Lung microvascular endothelial cell (primary cell): ENCODE measurements at regions not wholly inside any gene's neighbourhood (a gene's known extent, or its start where the extent isn't known, plus 50 kb on each side); places are given as distances from the start of the nearest gene placed in this dataset.

Experiments
- DNase-seq, 2 donors: peaks; one replicate each; pipeline versions ENCODE4 v3.0.0 to v3.0.0-alpha.2; 2010; ENCODE audit warnings: low read depth in 2 of 2

GRCh38 chr10:128657548-128657947 is 531.3 kb upstream of the MKI67 start:
- no peak for DNase-seq

DNA sequence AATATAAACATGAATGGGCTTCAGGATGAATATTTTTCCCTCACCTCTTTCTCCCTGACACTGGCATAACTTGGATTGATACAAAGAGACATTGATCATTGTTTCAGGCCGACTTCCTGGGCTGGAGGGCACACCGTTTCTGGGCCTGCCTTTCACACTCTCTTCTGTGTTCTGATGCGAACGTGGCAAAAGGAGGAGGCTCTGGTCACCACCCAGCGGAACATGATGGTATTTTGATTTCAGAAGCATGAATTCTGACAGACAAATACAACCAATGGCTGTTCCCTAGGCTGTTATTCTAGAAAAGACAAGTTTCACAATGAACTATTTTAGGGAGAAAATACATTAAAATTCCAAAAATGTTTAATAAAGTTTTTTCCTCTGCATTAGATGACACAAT is 534.5 kb upstream of the MKI67 start:
- no peak for DNase-seq

DNA sequence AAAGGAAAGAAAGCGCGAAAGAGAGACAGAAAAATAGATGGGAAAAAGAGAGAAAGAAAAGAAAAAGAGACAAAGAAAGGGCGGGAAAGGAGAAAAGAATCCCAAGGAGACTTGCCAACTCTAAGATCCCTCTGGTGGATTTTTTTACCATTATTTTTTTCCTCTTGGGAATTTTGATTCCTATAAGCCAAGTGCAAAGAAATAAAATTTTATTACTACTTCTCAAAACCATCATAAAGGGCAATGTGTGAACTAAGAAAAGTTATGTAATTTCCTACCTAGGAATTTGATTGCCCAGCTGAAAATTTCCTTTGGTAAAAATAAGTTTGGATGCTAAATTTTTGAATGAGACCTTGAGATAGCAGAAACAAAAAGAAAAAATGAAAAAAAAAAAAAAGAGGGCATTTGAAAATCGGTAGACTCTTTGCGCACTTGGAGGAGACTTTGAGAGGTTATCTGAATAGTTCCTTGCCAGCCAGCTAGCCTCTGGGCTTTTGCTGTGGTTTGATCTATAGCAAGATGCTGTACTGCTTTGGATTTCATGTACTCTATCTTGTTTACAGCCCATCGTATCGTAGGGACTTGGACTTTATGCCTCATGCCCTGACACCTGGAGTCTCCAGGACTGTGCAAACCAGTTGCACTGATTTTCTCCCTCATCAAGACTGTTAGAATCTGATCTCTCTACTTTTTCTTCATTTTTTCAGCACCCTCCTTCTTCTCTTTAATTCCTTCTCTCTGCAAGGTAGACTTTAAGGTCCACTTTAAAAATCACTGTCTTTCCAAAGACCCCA is 535.4 kb upstream of the MKI67 start:
- DNase-seq, result no peak

- no peak for DNase-seq
Observed at GRCh38 chr10:128662520-128662919, 536.3 kb upstream of the MKI67 start.

DNA sequence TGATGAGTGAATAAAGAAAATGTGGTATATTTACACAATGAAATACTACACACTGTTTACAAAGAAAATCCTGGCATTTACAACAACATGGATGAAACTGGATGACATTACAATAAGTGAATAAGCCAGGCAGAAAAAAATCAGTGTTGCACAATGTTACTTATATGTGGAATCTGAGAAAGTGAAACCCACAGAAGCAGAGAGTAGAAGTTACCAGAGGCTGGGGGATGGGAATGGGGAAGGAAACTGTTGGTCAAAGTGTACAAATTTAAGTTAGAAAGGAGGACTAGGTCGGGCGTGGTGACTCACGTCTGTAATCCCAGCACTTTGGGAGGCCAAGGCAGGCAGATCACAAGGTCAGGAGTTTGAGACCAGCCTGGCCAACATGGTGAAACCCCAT is 538.5 kb upstream of the MKI67 start:
- DNase-seq, result no peak

DNA sequence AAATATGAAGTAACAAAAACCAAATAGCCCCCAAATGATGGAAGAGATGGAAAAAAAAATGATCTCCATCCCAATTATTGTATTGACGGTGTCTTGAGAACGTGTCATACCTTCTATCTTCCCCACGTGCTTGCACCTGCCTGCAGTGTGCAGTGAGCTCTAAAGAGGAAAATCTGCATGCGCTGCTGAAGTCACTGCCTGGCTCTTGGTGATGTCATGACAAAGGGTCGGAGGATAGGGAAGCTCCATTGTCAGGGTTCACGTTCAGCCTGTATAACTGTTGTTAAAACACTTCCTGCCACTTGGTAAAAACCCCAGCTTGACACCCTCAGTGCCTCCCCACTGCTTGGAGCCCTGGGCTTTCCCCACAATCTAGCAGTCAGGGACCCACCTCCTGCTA is 549.2 kb upstream of the MKI67 start:
- DNase-seq, result no peak

DNA sequence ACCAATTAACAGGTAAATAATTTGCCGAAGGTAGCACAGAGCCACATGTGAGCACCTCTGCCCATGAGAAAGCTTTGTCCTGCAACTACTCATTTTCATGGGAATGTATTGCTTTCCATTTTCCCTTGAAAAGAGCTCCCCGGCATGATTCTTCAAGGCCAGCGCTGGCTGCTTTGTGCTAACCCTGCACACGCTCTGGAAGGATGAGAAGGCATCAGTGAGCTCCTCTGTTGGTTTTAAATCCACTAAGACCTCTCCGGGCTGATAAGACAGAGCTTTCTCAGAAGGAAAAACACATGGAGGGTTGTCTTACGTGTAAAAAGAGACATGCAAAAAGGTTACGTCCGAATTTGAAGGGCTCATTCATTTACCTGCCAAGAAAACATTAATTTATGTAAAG is 553.9 kb upstream of the MKI67 start:
- no peak for DNase-seq

DNA sequence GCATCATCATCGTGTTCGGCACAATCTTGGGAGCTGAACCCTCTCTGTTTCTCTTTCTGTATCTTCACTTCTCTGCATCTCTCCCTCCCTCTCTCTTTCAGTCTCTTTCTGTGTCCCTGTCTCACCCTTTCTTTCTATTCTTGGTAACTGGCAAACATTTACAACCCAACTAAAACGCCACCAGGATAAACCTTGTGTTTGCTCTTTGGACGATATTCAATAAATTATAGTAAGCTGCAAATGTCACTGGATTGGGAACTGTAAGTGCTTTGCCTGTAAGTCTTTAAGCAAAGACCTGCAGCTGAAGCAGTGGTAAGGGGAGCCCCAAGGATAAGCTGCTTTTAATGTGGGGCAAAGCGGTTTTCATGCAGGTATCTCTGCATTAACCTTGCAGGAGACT is 558.0 kb upstream of the MKI67 start:
- DNase-seq, result no peak

DNA sequence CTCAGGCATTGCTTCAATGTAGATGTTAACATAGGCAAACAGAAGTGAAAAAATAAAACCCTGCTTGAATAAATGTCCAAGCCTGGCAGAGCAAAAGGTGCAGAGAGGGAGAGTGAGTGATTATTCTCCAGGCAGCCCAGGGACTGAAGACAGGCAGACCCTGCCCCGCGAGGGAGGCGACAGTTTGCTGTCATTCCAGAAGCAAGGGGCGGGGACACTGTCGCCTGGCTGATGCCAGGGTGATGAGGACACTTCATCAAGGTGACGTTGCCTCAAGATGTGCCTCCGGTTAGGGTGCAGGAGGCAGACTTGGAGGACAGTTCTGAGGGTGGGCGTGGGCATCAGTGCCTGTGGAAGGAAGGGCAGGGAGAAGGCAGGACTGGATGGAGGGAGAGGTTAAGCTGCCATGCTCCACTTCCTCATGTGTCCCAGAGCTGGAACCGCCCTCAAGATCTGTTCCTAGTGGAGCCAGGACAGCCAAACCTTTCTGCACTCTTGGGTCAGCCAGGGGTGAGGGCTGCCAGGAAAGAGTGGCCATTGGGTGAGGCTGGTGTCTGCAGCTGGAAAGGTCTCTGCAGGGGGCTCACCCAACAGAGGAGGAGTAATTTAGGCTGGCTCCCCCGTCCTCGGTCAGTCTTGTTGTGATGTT is 560.5 kb upstream of the MKI67 start:
- DNase-seq, result no peak

DNA sequence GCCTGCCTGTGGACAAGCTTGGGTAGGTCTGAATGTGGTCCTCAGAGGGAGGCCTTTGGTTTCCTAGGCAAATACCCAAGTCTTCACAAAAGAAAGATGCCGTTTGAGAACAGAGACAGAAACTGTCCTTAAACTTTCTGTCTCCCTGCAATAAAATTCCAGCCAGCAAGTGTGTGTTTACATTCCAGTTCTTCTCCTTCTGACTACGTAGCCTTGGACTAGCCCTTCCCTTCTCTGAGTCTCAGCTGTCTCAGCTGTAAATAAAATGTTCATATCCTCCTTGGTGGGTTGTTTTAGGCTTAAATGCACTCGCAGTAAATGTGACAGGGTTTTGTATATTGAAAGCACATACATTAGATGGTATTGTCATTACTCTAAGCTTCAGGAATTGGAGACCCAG is 561.2 kb upstream of the MKI67 start:
- no peak for DNase-seq

- DNase-seq, result no peak
Observed at GRCh38 chr10:128687927-128688549, 561.8 kb upstream of the MKI67 start.

DNA sequence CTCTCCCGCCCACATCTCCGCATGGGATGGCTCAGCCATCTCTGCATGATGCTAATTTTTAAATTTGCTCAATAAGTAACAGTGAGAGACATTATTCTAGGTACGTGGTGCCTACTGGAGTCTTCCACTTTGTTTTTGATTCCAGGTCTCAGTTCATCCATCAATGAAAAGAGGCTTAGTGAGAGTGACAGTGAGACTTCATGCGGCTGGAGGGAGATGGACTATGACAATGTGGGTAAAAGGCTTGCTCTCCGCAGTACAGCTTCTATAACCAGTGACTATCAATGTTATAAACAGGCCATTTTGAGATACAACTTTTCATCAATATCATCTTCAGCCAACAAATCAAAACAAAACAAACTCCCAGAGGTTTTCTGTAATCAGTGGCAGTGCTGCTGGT is 563.4 kb upstream of the MKI67 start:
- no peak for DNase-seq

DNA sequence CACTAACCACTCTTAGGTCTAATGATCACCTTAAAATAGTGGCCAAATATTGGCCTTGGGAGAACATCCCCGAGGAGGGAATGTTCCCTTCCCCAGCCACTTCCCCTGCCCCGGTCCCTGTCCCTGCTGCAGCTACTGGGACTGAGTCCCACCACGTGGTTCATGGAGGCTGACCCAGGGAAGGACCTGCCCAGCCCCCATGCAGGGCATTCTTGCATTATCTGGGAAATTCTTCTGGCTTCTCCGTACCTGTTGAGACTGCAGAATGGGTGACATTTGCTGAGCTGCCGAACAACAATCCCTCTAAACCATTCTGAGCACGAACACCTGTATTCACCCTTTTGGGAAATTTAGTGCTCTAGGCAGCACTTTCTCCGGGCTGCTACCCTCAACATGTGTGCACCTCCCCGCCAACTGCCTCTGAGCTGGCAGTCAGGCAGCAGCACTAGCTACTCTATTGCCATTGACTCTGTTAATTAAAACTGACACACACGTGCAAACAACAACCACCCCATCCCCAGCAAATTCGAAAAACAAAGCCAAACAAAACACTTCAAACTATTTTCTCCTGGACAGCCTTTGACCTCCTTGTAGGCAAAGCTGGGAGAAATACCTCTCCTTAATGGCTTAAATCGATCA is 567.4 kb upstream of the MKI67 start:
- no peak for DNase-seq

GRCh38 chr10:128694168-128694850 is 568.1 kb upstream of the MKI67 start:
- no peak for DNase-seq

GRCh38 chr10:128694851-128695725 is 568.9 kb upstream of the MKI67 start:
- no peak for DNase-seq

GRCh38 chr10:128695931-128696330 is 569.7 kb upstream of the MKI67 start:
- no peak for DNase-seq

- no peak for DNase-seq
Observed at GRCh38 chr10:128697437-128697836, 571.2 kb upstream of the MKI67 start.

- no peak for DNase-seq
Observed at GRCh38 chr10:128701381-128701780, 575.2 kb upstream of the MKI67 start.

GRCh38 chr10:128701837-128702236 is 575.6 kb upstream of the MKI67 start:
- no peak for DNase-seq

DNA sequence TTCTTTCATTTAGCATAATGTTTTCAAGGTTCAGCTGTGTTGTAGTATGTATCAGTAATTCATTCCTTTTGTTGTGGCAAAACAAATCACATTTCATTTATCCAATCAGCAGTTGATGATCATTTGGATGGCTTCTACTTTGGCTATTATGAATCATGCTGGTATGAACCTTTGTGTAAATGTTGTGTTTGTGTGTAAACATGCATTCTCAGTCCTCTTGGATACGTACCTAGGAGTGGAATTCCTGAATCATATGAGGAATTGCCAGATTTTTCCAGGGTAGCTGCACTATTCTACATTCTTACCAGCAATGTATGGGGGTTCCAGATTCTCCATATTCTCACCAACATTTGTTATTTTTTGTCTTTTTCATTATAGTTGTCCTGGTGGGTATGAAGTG is 578.5 kb upstream of the MKI67 start:
- no peak for DNase-seq

GRCh38 chr10:128708182-128708581 is 582.0 kb upstream of the MKI67 start:
- peak in 1 of 2 donors; percentile 4 for DNase-seq
